ENCODE measurements at regions not wholly inside any gene's neighbourhood (a gene's known extent, or its start where the extent isn't known, plus 50 kb on each side); places are given as distances from the start of the nearest gene placed in this dataset.

- no peaks in the 10 kb centered on the region for H4K20me1 ChIP-seq (ENCODE audit: insufficient read depth, low read length, poor library complexity, severe bottlenecking)
- no peak overlapping the region for H2AFZ ChIP-seq (ENCODE audit: low read length)
- H3K36me3 ChIP-seq (ENCODE audit: insufficient read depth, low read length) = no peaks in the 10 kb centered on the region
- H3K4me2 ChIP-seq (ENCODE audit: low read depth, low read length, poor library complexity, severe bottlenecking) = no peak overlapping the region
- H3K27me3 ChIP-seq (ENCODE audit: insufficient read depth, low read length, poor library complexity, severe bottlenecking) = no peaks in the 10 kb centered on the region
- H3K4me3 ChIP-seq (ENCODE audit: low read length, poor library complexity, severe bottlenecking) = no peak overlapping the region
- H3K9ac ChIP-seq (ENCODE audit: low read depth, low read length, poor library complexity, severe bottlenecking) = no peak overlapping the region
- no peak for TF ChIP-seq CTCF (conservative IDR thresholded peaks at IDR 0.05; ENCODE audit: low read length)
- TF ChIP-seq EZH2phosphoT487 (IDR thresholded peaks at IDR 0.05; ENCODE audit: borderline replicate concordance) = no peak
- H3F3A ChIP-seq (ENCODE audit: low read depth) = no peaks in the 10 kb centered on the region
- H3K79me2 ChIP-seq (ENCODE audit: insufficient read depth, low read length) = no peaks in the 10 kb centered on the region
- H3K4me1 ChIP-seq (ENCODE audit: insufficient read depth, low read length, poor library complexity, severe bottlenecking) = peaks cover 8% of the 10 kb centered on the region
- H3K9me3 ChIP-seq (ENCODE audit: insufficient read depth, low read depth, low read length) = no peaks in the 10 kb centered on the region
- H3K9me2 ChIP-seq (replicated peaks; ENCODE audit: low read depth, low read length) = no peaks in the 10 kb centered on the region
Observed at GRCh38 chr9:79053598-79053997, 518.2 kb upstream of the TLE4 start.

DNA sequence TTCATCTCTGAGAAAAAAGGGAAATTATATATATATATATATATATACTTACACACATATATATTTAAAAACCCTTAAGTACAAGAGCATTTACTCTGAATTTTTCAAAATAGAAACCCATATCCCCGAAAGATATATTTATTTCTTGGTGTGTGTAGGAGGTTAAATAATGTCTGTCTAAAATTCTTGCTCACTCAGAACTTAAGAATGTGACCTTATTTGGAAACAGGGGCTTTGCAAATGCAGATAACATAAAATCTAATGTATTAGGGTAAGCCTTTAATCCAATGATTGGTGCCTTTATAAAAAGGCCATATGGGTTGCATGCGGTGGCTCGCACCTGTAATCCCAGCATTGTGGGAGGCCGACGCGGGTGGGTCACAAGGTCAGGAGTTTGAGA, 517.3 kb upstream of the TLE4 start:
- Histone ChIP-seq H3K9me3 (ENCODE audit: insufficient read depth, low read depth, low read length) (no peaks in the 10 kb centered on the region), H4K20me1 (ENCODE audit: insufficient read depth, low read length, poor library complexity, severe bottlenecking) (no peaks in the 10 kb centered on the region), H3K27me3 (ENCODE audit: insufficient read depth, low read length, poor library complexity, severe bottlenecking) (no peaks in the 10 kb centered on the region), H3K36me3 (ENCODE audit: insufficient read depth, low read length) (no peaks in the 10 kb centered on the region), H3K9ac (ENCODE audit: low read depth, low read length, poor library complexity, severe bottlenecking) (no peak overlapping the region), H3K79me2 (ENCODE audit: insufficient read depth, low read length) (no peaks in the 10 kb centered on the region), H3K4me3 (ENCODE audit: low read length, poor library complexity, severe bottlenecking) (no peak overlapping the region), H3K4me1 (ENCODE audit: insufficient read depth, low read length, poor library complexity, severe bottlenecking) (peaks cover 8% of the 10 kb centered on the region), H3F3A (ENCODE audit: low read depth) (no peaks in the 10 kb centered on the region), H3K9me2 (replicated peaks; ENCODE audit: low read depth, low read length) (no peaks in the 10 kb centered on the region), H2AFZ (ENCODE audit: low read length) (no peak overlapping the region), H3K4me2 (ENCODE audit: low read depth, low read length, poor library complexity, severe bottlenecking) (no peak overlapping the region)
- TF ChIP-seq EZH2phosphoT487 (IDR thresholded peaks at IDR 0.05; ENCODE audit: borderline replicate concordance) (no peak), CTCF (conservative IDR thresholded peaks at IDR 0.05; ENCODE audit: low read length) (no peak)

- H3K27me3 ChIP-seq (ENCODE audit: insufficient read depth, low read length, poor library complexity, severe bottlenecking) = no peaks in the 10 kb centered on the region
- no peak overlapping the region for H3K9ac ChIP-seq (ENCODE audit: low read depth, low read length, poor library complexity, severe bottlenecking)
- no peaks in the 10 kb centered on the region for H4K20me1 ChIP-seq (ENCODE audit: insufficient read depth, low read length, poor library complexity, severe bottlenecking)
- H3K4me3 ChIP-seq (ENCODE audit: low read length, poor library complexity, severe bottlenecking) = no peak overlapping the region
- no peak overlapping the region for H2AFZ ChIP-seq (ENCODE audit: low read length)
- H3K9me3 ChIP-seq (ENCODE audit: insufficient read depth, low read depth, low read length) = no peaks in the 10 kb centered on the region; the same call in 1 of the 2 replicates
- H3K4me2 ChIP-seq (ENCODE audit: low read depth, low read length, poor library complexity, severe bottlenecking) = no peak overlapping the region
- H3K9me2 ChIP-seq (replicated peaks; ENCODE audit: low read depth, low read length) = no peaks in the 10 kb centered on the region
- no peaks in the 10 kb centered on the region for H3K79me2 ChIP-seq (ENCODE audit: insufficient read depth, low read length)
- peaks cover 8% of the 10 kb centered on the region for H3K4me1 ChIP-seq (ENCODE audit: insufficient read depth, low read length, poor library complexity, severe bottlenecking)
- H3F3A ChIP-seq (ENCODE audit: low read depth) = no peaks in the 10 kb centered on the region
- TF ChIP-seq EZH2phosphoT487 (IDR thresholded peaks at IDR 0.05; ENCODE audit: borderline replicate concordance) (no peak), CTCF (conservative IDR thresholded peaks at IDR 0.05; ENCODE audit: low read length) (no peak)
- no peaks in the 10 kb centered on the region for H3K36me3 ChIP-seq (ENCODE audit: insufficient read depth, low read length)
Observed at GRCh38 chr9:79056041-79056440, 515.7 kb upstream of the TLE4 start.
